SJCRH30 (cell line): ENCODE measurements at regions not wholly inside any gene's neighbourhood (a gene's known extent, or its start where the extent isn't known, plus 50 kb on each side); places are given as distances from the start of the nearest gene placed in this dataset.
"Not testable (repeated sequence)": the region's sequence is repeated elsewhere in the genome, so short reads cannot be mapped to it uniquely, and the experiment has no call there.

Experiments used
- DNase-seq, 2 experiments: peaks; one replicate each; pipeline ENCODE4 v3.0.0-alpha.2; 2015 to 2020
- H3K27ac ChIP-seq: fragments of 250-450 bp; sonication (Bioruptor Pico); 2 replicates; pipeline ENCODE4 v1.5.1; 2020; ENCODE audit warnings: mild to moderate bottlenecking, moderate library complexity
- H3K27me3 ChIP-seq: fragments of 250-450 bp; sonication (Bioruptor Pico); 2 replicates; pipeline ENCODE4 v1.5.1; 2020; ENCODE audit warnings: mild to moderate bottlenecking, moderate library complexity
- H3K36me3 ChIP-seq: fragments of 250-450 bp; sonication (Bioruptor Pico); 2 replicates; pipeline ENCODE4 v1.5.1; 2020; ENCODE audit warnings: mild to moderate bottlenecking, moderate library complexity
- H3K4me1 ChIP-seq: fragments of 250-450 bp; sonication (Bioruptor Pico); 2 replicates; pipeline ENCODE4 v1.5.1; 2020; ENCODE audit warnings: mild to moderate bottlenecking, moderate library complexity
- H3K4me3 ChIP-seq: fragments of 250-450 bp; sonication (Bioruptor Pico); 2 replicates; pipeline ENCODE4 v1.5.1; 2020; ENCODE audit warnings: mild to moderate bottlenecking, moderate library complexity
- H3K9me3 ChIP-seq: fragments of 250-450 bp; sonication (Bioruptor Pico); replicated peaks from 2 replicates; pipeline ENCODE4 v1.5.1; 2020; ENCODE audit warnings: mild to moderate bottlenecking, moderate library complexity

- Histone ChIP-seq H3K4me3 (no peak overlapping the region), H3K27ac (no peak overlapping the region), H3K27me3 (no peaks in the 10 kb centered on the region), H3K9me3 (peaks cover 5% of the 10 kb centered on the region; the same call in 1 of the 2 replicates), H3K4me1 (peaks cover 17% of the 10 kb centered on the region), H3K36me3 (no peaks in the 10 kb centered on the region)
- DNase-seq: no peak
These were observed 166.1 kb upstream of the MOCS2 start for GRCh38 chr5:53275666-53276065.

GRCh38 chr5:53276825-53277224 is 167.3 kb upstream of the MOCS2 start:
- Histone ChIP-seq H3K9me3 (peaks cover 5% of the 10 kb centered on the region; the same call in 1 of the 2 replicates), H3K4me1 (peaks cover 17% of the 10 kb centered on the region), H3K36me3 (no peaks in the 10 kb centered on the region), H3K27ac (0 out of 2 replicates have a peak overlapping the region, but pooled peaks have one; percentile 6), H3K27me3 (no peaks in the 10 kb centered on the region), H3K4me3 (no peak overlapping the region)
- DNase-seq: peak in 1 of 2 experiments; percentile 53

GRCh38 chr5:53277491-53277890 is 167.9 kb upstream of the MOCS2 start:
- Histone ChIP-seq H3K4me1 (peaks cover 17% of the 10 kb centered on the region), H3K4me3 (no peak overlapping the region), H3K9me3 (peaks cover 5% of the 10 kb centered on the region; the same call in 1 of the 2 replicates), H3K27me3 (no peaks in the 10 kb centered on the region), H3K27ac (no peak overlapping the region), H3K36me3 (no peaks in the 10 kb centered on the region)
- no peak for DNase-seq

GRCh38 chr5:53287573-53287972 is 178.0 kb upstream of the MOCS2 start:
- H3K27ac ChIP-seq: no peak overlapping the region
- H3K4me1 ChIP-seq: peaks cover 7% of the 10 kb centered on the region; the same call in 1 of the 2 replicates
- DNase-seq: no peak
- no peaks in the 10 kb centered on the region for H3K27me3 ChIP-seq
- H3K36me3 ChIP-seq: no peaks in the 10 kb centered on the region
- H3K9me3 ChIP-seq: 0 out of 2 replicates have a peak, but pooled peaks cover 5% of the 10 kb centered on the region
- no peak overlapping the region for H3K4me3 ChIP-seq

GRCh38 chr5:53288511-53288910 is 179.0 kb upstream of the MOCS2 start:
- no peak overlapping the region for H3K27ac ChIP-seq
- H3K9me3 ChIP-seq: 0 out of 2 replicates have a peak, but pooled peaks cover 5% of the 10 kb centered on the region
- H3K4me3 ChIP-seq: no peak overlapping the region
- peaks cover 7% of the 10 kb centered on the region; the same call in 1 of the 2 replicates for H3K4me1 ChIP-seq
- H3K27me3 ChIP-seq: no peaks in the 10 kb centered on the region
- no peaks in the 10 kb centered on the region for H3K36me3 ChIP-seq
- no peak for DNase-seq

GRCh38 chr5:53291047-53291446 is 181.5 kb upstream of the MOCS2 start:
- Histone ChIP-seq H3K27ac (no peak overlapping the region), H3K9me3 (0 out of 2 replicates have a peak, but pooled peaks cover 5% of the 10 kb centered on the region), H3K4me1 (peaks cover 7% of the 10 kb centered on the region; the same call in 1 of the 2 replicates), H3K4me3 (no peak overlapping the region), H3K36me3 (no peaks in the 10 kb centered on the region), H3K27me3 (no peaks in the 10 kb centered on the region)
- DNase-seq: no peak

- no peak overlapping the region for H3K4me3 ChIP-seq
- no peak overlapping the region for H3K27ac ChIP-seq
- H3K4me1 ChIP-seq: peaks cover 7% of the 10 kb centered on the region; the same call in 1 of the 2 replicates
- no peaks in the 10 kb centered on the region for H3K36me3 ChIP-seq
- no peak for DNase-seq
- H3K27me3 ChIP-seq: no peaks in the 10 kb centered on the region
- 0 out of 2 replicates have a peak, but pooled peaks cover 5% of the 10 kb centered on the region for H3K9me3 ChIP-seq
These were observed 182.0 kb upstream of the MOCS2 start for GRCh38 chr5:53291528-53291927.

GRCh38 chr5:53298841-53299240 is 181.6 kb upstream of the FST start:
- Histone ChIP-seq H3K4me1 (no peaks in the 10 kb centered on the region), H3K27ac (no peak overlapping the region), H3K4me3 (no peak overlapping the region), H3K9me3 (no peaks in the 10 kb centered on the region), H3K36me3 (no peaks in the 10 kb centered on the region), H3K27me3 (no peaks in the 10 kb centered on the region)
- DNase-seq: no peak

- Histone ChIP-seq H3K27ac (no peak overlapping the region), H3K4me3 (no peak overlapping the region)
- no peak for DNase-seq
These were observed 177.9 kb upstream of the FST start for GRCh38 chr5:53302529-53302928.

GRCh38 chr5:53303105-53303504 is 177.3 kb upstream of the FST start:
- DNase-seq: no peak
- Histone ChIP-seq H3K27ac (no peak overlapping the region), H3K9me3 (peaks cover 3% of the 10 kb centered on the region; the same call in 1 of the 2 replicates), H3K27me3 (no peaks in the 10 kb centered on the region), H3K36me3 (no peaks in the 10 kb centered on the region), H3K4me3 (no peak overlapping the region), H3K4me1 (no peaks in the 10 kb centered on the region)

More at GRCh38 chr5:53302529-53302928, 177.9 kb upstream of the FST start:
- Histone ChIP-seq H3K27me3 (no peaks in the 10 kb centered on the region), H3K9me3 (0 out of 2 replicates have a peak, but pooled peaks cover 2% of the 10 kb centered on the region), H3K4me1 (no peaks in the 10 kb centered on the region), H3K36me3 (no peaks in the 10 kb centered on the region)

- not testable (repeated sequence) for H3K4me3 ChIP-seq, H3K36me3 ChIP-seq, H3K27ac ChIP-seq, H3K27me3 ChIP-seq, DNase-seq, H3K4me1 ChIP-seq, H3K9me3 ChIP-seq
These were observed 175.1 kb upstream of the FST start for GRCh38 chr5:53305316-53305715.

- no peak for DNase-seq
- H3K9me3 ChIP-seq: peaks cover 7% of the 10 kb centered on the region; the same call in 1 of the 2 replicates
- no peaks in the 10 kb centered on the region for H3K4me1 ChIP-seq
- no peaks in the 10 kb centered on the region for H3K27me3 ChIP-seq
- no peaks in the 10 kb centered on the region for H3K36me3 ChIP-seq
- H3K27ac ChIP-seq: no peak overlapping the region; the same call in 1 of the 2 replicates
- no peak overlapping the region for H3K4me3 ChIP-seq
These were observed 170.8 kb upstream of the FST start for GRCh38 chr5:53309653-53310052.

- peaks cover 7% of the 10 kb centered on the region; the same call in 1 of the 2 replicates for H3K9me3 ChIP-seq
- H3K27me3 ChIP-seq: no peaks in the 10 kb centered on the region
- no peaks in the 10 kb centered on the region for H3K36me3 ChIP-seq
- no peaks in the 10 kb centered on the region for H3K4me1 ChIP-seq
- no peak overlapping the region for H3K4me3 ChIP-seq
- DNase-seq: peak; percentile 9 to 56
- H3K27ac ChIP-seq: no peak overlapping the region; the same call in 1 of the 2 replicates
These were observed 168.7 kb upstream of the FST start for GRCh38 chr5:53311681-53312080.

GRCh38 chr5:53313145-53313544 is 167.3 kb upstream of the FST start:
- Histone ChIP-seq H3K27ac (no peak overlapping the region), H3K27me3 (no peaks in the 10 kb centered on the region)

GRCh38 chr5:53318303-53318702 is 162.1 kb upstream of the FST start:
- no peak overlapping the region for H3K27ac ChIP-seq
- no peak for DNase-seq
- H3K9me3 ChIP-seq: 0 out of 2 replicates have a peak, but pooled peaks cover 3% of the 10 kb centered on the region
- H3K27me3 ChIP-seq: no peaks in the 10 kb centered on the region
- H3K36me3 ChIP-seq: no peaks in the 10 kb centered on the region
- peaks cover 39% of the 10 kb centered on the region for H3K4me1 ChIP-seq
- no peak overlapping the region for H3K4me3 ChIP-seq

More at GRCh38 chr5:53313145-53313544, 167.3 kb upstream of the FST start:
- Histone ChIP-seq H3K4me1 (no peaks in the 10 kb centered on the region), H3K4me3 (no peak overlapping the region), H3K36me3 (no peaks in the 10 kb centered on the region), H3K9me3 (peaks cover 6% of the 10 kb centered on the region; the same call in 1 of the 2 replicates)
- no peak for DNase-seq

GRCh38 chr5:53319315-53319714 is 161.1 kb upstream of the FST start:
- no peak overlapping the region for H3K4me3 ChIP-seq
- H3K27me3 ChIP-seq: no peaks in the 10 kb centered on the region
- no peak for DNase-seq
- H3K36me3 ChIP-seq: no peaks in the 10 kb centered on the region
- H3K27ac ChIP-seq: no peak overlapping the region
- H3K4me1 ChIP-seq: peaks cover 49% of the 10 kb centered on the region
- H3K9me3 ChIP-seq: 0 out of 2 replicates have a peak, but pooled peaks cover 3% of the 10 kb centered on the region
